Stimulated activated CD8-positive, alpha-beta memory T cell treated with anti-CD3 and anti-CD28 coated beads, Interleukin-12 subunit alpha, Interleukin-12 subunit beta, amount 100 ng/mL, for 4 hours (primary cell): ENCODE measurements at regions not wholly inside any gene's neighbourhood (a gene's known extent, or its start where the extent isn't known, plus 50 kb on each side); places are given as distances from the start of the nearest gene placed in this dataset.

Source experiments
- DNase-seq: peaks from one replicate; pipeline ENCODE4 v3.0.0-alpha.2; 2020; ENCODE audit warnings: low read depth

DNA sequence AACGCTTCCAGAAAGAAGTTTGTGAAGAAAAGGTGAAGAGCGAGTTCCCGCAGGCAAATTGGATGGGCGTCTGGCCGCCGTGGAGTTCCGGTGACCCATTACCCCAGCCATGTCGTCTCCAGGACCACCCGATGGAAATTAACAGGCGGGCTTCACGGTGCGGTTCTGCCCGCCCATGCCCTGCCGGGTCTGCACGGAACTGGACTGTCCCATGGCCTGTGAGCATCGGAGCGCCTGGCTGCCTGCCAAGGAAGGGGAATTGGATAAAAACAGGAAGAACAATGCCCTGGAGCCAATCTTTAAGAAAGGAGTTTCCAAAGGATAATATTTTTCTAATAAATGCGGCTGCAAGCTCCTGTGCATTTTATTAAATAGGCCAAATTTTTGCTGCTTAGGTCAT lies 319.8 kb upstream of the SLC7A11 start:
- DNase-seq = no peak

DNA sequence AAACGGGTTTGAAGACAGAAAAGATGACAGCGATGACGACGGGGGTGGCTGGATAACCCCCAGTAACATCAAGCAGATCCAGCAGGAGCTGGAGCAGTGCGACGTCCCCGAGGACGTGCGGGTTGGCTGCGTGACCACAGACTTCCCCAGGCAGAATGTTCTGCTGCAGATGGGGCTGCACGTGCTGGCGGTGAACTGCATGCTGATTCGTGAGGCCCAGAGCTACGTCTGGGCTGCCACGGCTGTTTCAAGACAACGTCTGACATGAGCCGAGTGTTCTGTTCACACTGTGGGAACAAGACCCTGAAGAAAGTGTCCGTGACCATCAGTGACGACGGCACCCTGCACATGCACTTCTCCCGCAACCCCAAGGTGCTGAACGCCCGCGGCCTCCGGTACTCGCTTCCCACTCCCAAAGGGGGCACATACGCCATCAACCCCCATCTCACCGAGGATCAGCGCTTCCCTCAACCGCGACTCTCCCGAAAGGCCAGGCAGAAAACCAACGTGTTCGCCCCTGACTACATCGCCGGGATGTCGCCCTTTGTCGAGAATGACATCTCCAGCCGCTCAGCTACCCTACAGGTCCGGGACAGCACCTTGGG lies 319.2 kb upstream of the SLC7A11 start:
- DNase-seq = no peak

DNA sequence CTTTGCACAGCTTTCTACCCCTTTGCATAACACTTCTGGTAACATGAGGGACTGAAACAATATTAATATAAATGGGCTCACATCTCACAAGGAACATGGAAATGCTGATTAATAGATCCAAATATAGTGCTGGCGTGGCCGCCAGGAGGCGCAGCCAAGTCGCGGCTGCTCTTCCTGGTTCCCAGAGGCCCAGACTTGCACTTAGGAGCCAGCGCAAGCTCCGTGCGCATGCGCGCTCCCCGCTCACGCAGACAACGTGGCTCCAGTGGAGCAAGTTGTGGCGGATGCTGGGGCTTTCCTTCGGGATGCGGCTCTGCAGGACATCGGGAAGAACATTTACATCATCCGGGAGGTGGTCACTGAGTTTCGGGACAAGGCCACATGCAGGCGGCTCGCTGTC lies 318.3 kb upstream of the SLC7A11 start:
- no peak for DNase-seq

DNA sequence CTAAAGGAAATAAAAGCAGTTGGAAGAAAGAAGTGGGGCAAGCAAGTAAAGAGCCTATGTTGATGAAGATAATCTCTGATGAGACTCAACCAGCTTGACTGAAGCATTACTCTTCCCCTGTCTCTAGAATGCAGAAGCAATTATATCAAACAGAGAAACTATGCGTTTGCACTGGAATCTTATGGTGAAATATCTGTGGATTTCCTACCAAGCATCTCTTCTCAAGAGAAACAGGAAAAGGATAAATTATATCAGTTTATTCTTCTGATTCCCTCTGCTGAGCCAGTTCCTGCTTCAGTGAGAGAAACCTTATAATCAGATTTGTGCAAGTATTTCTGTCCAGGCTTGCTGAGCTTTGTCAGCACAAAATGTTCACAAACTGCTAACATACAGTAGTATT lies 316.7 kb upstream of the SLC7A11 start:
- no peak for DNase-seq

DNA sequence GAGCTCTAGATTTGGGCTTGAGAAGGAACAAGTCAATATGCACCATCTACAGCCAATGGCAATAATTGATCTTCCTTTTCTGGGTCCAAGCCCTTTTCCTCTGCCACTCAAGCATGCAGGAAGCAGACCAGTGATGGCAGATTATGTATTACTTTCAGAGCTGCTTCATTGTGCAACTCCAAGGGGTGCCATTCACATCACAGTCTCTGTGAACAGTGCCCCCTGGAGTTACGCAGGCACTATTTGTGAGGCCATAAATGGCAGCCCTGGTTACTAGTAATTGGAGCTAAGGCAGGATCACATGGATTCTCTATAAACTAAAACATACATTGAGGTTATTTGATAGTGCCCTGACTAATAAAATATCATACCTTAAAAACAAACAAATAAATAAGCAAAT lies 313.4 kb upstream of the SLC7A11 start:
- DNase-seq = no peak

DNA sequence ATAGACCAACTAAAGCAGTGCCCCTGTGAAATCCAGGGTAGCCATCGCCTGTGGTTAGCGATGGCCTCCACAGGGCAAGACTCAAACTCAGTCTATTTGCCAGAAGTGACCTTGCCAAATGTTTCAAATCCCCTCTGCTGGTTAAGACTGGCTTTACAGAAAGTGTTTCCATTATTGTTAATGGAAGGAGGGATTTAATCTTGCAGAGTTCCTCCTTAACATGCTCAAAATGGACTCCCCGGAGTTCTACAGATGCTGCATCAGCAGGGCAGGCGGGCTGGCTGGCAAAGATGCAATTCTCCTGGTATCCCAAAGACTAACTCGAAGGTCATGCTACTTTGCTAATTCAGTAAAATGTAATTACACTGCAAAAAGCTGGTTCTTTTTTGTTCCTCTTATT lies 313.0 kb upstream of the SLC7A11 start:
- no peak for DNase-seq

DNA sequence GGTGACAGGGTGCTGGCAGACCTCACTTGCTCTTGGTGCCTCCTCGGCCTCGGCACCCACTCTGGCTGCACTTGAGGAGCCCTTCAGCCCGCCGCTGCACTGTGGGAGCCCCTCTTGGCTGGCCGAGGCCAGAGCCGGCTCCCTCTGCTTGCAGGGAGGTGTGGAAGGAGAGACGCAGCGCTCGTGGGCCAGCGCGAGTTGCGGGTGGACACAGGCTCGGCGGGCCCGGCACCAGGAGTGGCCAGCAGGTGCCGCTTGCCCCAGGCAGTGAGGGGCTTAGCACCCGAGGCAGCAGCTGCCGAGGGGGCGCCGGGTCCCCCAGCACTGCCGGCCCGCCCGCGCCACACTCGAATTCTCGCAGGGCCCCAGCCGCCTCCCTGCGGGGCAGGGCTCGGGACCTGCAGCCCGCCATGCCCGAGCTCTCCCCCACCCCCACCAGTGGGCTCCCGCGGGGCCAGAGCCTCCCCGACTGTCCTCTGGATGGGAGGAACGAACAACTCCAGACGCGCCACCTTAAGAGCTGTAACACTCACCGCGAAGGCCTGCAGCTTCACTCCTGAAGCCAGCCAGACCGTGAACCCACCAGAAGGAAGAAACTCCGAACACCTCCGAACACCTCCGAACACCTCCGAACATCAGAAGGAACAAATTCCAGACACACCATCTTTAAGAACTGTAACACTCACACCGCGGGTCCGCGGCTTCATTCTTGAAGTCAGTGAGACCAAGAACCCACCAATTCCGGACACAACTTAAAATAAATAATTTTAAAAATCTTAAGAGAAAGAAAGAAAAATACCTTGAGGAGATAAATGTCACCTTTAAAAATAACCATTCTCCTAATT lies 311.1 kb upstream of the SLC7A11 start:
- DNase-seq = no peak

DNA sequence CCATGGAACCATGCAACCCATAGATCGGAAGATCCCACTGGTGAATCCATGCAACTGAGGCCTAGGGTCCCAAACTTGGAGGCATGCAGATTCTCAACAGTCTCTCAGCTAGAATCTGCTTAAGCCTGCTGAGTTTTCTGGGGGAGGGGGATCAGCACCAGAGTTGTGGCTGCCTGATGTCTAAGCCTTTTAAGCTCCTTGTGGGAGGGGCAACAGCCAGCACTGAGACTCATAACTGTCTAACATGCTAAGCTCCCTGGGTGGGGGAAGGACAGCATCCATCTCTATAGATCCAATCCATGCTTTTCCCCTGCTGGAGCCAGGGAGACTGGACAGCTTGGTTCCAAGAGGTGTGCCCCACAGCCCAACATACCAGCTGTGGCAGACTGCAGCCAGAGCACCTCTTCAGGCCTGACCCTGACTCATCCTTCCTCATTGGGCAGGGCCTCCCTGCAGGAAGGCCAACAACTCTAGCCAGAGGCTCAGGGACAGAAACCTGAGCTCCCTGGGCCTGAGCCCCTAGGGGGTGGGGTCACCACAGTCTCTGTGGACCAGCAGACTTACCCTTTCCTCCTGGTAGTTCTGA lies 300.1 kb upstream of the SLC7A11 start:
- no peak for DNase-seq

DNA sequence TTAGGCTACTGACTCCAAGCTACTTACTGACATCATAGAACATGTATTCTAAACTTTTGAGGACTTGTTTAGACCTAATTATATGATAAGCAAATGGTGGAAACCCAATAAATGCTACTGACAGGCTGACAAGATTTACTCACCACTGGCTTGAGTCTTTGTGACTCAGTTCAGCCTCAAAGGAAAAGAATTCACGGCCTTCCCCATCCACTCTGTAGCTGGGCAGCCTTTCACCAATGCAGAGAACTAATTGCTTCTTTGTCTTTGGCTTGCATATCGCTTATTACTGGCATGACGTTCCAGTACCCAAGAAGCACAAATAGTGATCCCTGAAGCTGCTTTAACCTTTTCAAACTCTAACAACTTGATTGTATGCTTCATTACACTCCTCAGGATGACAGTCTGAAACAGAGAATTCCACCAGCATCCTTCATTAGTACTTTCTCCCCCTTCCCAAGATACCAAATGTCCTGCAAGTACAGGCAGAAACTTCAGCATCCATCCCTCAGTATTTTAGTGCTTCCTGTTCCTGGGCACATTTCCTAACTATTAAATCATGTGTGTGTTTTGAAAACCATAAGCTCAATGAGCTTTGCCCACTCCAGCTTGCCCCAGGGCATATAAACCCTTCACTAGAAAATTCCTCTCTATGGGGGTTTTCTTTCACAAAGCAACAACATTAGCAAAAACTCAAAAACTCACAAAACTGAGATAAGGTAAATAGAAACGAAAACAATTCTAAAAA lies 298.1 kb upstream of the SLC7A11 start:
- DNase-seq = no peak

DNA sequence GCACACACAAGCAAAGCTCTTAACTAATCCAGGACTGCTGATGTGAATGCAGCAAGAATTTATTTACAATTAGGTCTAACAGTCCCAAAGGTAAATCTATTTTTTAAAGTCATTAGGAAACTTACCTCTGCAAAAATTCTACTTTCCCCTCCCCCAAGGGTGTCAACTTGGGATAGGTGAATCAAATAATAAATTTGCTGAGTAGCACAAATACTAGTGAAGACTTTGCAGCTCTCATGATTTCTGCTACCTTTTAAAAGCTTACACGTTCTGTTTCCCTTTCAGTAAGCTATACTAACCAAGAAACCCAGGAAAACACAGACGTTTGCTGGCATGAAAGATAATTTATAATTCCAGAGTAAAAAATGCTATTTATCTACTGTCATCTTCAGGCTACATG lies 296.6 kb upstream of the SLC7A11 start:
- DNase-seq = no peak

DNA sequence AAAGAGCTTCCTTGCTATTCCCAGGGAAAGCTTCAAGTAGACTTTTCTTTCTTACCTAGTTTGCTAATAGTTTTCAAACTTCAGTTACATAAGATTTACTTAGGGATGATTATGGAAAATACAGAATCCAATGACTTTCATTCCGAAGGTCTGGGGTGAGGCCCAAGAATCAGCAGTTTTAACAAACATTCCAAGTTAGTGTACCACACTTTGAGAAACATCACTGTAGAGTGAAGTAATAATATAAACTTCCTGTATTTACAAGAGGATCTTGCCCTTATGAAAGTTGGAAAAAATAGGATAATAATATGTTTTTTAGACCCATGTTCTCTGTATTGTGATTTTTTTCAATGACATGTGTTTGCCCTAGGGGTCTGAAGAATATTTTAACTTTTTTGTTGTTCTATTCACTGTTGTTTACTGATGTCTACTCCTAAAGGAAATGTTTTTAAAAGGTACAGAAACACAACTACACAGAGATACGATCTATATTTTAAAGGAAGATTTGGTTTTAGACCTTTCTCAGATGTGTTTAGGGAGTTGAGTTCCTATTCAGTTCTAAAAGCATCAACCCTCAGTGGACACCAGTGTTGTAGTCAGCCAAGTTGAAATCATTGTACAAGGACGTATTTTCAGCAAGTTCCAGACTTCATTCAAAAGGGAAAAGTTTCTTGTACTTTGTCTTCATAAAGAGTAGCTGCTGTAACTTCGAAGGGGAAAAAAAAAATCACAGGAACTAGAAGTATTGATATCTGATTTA lies 295.8 kb upstream of the SLC7A11 start:
- DNase-seq = no peak

DNA sequence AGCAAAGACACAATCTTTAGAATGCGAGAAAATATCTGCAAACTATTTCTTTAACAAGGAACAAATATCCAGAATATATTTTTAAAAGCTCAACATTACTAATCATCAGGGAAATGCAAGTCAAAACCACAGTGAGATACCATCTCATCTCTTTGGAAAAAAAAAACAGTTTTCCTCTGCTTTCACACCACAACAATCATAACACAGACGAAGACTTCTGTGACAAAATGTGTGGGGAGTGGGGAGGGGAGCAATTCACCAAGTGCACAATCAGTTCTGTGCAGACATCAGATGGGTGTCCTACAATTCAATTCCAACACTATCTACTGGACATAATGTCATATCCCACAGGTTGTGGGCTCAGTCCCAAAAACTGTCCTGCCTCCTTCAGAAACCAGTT lies 293.2 kb upstream of the SLC7A11 start:
- DNase-seq = no peak

DNA sequence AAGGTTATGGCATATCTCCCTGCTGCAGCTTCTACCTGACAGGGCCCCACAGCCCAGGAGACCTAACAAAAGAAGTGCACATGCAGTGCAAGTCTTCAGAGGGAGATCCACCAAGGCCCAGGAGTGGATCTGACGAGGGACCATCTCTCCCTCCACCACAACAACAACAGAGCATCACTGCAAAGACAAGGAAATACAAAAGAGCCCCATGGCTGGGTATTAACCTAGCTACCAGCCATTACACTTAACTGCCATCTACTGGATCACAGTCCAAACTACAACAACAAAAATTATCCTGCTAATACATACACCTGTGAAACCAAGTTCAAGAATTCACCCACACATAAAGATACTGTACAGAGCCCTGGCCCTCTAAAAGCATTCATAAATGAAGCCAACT lies 280.2 kb upstream of the SLC7A11 start:
- DNase-seq = no peak

DNA sequence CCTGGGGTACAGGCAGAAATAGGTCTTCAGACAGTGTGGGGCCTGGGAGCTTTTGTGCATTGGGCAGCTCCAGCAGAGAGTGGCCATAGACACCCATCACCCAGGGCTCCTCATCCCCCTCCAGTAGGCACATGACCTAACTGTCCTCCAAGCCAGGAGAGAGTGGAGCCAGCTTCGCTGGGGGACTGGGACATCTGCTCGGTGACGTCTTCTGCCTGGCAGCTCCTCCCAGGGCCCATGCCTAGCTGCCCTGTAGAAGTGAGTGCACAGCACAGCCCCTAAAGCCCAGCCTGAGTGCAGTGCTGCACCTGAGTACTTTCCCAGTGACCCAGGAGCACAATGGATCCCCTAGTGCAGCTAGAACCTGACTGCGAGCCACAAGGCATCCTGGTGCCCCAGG lies 279.7 kb upstream of the SLC7A11 start:
- DNase-seq = no peak

DNA sequence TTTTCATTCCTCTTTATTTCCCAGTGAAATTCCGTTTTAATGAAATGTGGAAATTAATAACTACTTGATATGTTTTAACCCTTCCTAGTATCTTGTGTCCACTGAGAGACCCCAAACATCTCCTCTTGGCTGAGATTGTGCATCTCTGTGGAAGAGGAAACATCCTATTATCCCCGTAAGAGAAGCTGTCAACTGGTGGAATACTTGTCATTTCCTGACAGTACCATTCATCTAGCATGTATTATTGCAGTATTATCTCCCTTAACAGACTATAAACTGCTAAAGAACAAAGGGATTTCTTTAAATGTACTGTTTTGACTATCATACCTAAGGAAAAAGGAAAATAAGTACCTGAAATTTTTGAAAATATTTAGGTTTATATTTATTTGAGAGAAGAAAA lies 277.3 kb upstream of the SLC7A11 start:
- DNase-seq = no peak

DNA sequence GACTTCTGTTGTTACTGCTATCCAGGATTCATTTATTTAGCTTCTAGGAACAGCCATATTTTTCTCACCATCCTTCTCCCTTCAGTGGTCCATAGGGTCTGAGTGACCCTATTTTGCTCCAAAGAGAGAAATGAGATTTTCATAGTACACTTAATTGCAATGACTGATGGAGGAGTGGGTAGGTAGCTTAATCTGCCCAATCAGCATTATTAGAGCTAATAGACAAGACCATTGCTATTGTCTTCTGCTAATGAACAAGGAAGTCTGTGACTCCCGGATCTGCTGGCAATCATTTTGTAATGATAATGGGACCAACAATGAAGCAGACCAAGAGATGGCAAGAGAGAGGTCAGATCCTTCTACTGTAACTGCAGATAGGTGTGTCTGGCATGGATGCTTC lies 271.4 kb upstream of the SLC7A11 start:
- no peak for DNase-seq

DNA sequence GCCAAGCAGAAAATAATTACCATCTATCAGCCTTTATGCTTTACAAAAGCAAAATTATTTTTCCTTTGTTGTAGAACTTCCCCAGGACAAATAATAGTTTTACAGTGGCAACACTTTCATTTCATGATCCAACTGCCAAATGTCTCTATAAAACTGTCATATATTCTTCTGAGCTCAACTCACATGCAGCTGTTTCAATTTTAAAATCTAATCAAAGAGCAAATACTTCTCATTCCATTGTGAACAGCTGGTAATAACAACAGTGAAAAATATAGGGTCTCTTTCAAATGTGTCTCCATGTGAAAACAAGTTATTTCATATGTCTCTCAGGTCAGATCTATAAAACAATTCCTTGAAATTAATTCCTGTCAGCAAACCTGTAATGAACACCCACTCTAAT lies 270.6 kb upstream of the SLC7A11 start:
- no peak for DNase-seq

DNA sequence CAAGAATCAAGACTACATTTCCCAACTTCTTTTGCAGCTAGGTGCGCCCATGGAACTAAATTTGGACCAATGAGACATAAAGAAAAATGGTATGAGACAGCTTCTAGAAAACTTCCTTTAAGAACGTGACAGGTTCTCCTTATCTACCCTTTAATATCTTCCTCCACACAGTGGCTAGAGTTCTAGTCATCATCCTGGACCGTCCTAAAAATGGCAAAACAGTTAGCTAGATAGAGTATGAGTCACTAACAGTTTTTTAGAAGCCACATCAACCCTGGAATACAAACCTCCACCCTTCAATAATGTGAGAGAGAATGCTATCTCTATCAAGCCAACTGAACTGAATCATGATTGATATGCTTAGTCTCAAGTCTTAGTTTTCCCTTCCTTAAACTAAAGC lies 267.9 kb upstream of the SLC7A11 start:
- DNase-seq = no peak

DNA sequence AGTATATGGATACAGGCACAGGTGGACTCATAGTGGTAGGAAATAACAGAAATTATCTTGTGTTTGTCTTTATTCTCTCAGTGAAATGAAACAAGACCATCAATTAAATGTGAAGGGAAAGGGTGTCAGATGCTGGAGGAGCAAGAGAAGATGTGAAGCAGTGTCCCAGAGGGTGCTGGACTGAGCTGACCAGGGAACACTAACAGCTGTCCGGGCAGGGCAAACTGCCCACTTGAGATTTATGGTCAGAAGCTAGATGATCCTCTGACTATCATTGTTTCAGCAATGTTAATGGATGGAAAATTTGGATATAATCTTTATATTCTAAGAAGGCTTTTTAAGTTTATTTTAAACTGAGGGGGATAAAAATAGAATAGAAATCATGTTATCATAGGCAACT lies 267.2 kb upstream of the SLC7A11 start:
- DNase-seq = no peak

DNA sequence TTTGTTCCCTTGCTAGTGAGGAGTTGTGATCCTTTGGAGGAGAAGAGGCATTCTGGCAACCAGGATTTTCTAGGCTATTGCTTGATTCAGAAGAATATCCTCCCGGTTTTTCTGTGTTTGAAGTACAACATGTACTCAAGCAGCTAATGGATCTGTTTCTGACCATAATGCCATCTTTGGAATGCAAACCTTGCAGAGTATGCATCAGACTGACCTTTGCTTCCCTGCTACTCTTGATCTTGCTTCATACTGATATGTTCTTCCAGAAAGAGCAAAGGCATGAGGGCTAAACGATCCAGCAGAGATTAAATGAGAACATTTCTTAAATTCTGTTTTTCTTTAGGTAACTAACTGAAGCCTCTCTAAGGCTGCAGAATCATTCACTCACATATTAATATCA lies 265.4 kb upstream of the SLC7A11 start:
- no peak for DNase-seq

DNA sequence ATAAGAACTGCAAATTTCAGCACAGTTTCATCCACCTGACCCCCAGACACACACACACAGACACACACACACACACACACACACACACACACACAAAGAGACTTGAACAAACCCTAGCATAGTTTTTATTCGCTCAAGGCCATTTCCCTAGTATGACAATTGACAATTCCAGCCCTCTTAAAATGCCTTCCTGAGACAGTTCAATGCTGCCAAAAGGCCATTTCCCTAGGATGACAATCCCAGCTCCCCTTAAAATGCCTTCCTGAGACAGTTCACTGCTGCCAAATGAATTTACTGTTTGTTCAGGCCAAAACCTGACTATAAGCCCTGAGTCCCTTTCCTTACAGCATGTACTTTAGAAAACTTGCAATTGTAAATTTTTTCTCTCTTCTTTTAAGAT lies 259.5 kb upstream of the SLC7A11 start:
- DNase-seq = no peak

DNA sequence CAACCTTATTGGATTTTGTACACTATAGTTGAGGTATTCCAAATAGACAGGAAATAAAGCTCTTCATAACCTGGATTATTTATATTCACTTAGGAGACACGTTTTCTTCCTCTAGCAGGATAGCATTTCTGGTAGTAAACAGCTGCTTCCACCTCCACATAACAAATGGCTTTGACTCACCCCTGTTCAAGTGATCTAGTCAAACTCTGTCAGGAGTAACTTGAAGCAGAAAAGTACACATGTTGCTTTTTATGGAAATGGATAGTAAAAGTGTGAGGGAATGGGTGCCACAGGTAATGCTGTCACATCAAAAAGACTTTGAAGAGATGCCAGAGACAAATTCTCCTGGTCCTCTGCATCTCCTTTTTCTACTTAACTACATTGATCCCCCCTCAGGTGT lies 258.7 kb upstream of the SLC7A11 start:
- no peak for DNase-seq
